ENCODE measurements at regions not wholly inside any gene's neighbourhood (a gene's known extent, or its start where the extent isn't known, plus 50 kb on each side); places are given as distances from the start of the nearest gene placed in this dataset.

- Histone ChIP-seq H2AFZ (ENCODE audit: low read depth, low read length) (no peak overlapping the region), H3K9me2 (ENCODE audit: insufficient read depth, low read length) (no peaks in the 10 kb centered on the region), H3K27me3 (ENCODE audit: insufficient read depth, low read depth, low read length) (no peaks in the 10 kb centered on the region), H3K4me3 (ENCODE audit: low read length) (no peak overlapping the region), H3K27ac (ENCODE audit: low read length) (no peak overlapping the region), H4K20me1 (ENCODE audit: insufficient read depth) (no peaks in the 10 kb centered on the region), H3K79me2 (replicated peaks; ENCODE audit: insufficient read depth, low read length) (no peaks in the 10 kb centered on the region), H3K9me3 (ENCODE audit: low read length) (no peaks in the 10 kb centered on the region), H3K4me2 (ENCODE audit: low read length) (no peak overlapping the region), H3K9ac (ENCODE audit: low read length) (no peak overlapping the region), H3K36me3 (ENCODE audit: insufficient read depth, low read length) (no peaks in the 10 kb centered on the region), H3F3A (ENCODE audit: insufficient read depth, low read length, poor library complexity, severe bottlenecking) (no peaks in the 10 kb centered on the region)
- TF ChIP-seq REST (IDR thresholded peaks at IDR 0.05; ENCODE audit: borderline replicate concordance) (no peak), CTCF (IDR thresholded peaks at IDR 0.05; ENCODE audit: poor library complexity, severe bottlenecking) (no peak), TAF1 (IDR thresholded peaks at IDR 0.05; ENCODE audit: low read depth) (no peak), MXI1 (conservative IDR thresholded peaks at IDR 0.05; ENCODE audit: poor library complexity, severe bottlenecking) (no peak), POLR2AphosphoS5 (IDR thresholded peaks at IDR 0.05) (no peak), SMC3 (conservative IDR thresholded peaks at IDR 0.05; ENCODE audit: poor library complexity) (no peak), RAD21 (conservative IDR thresholded peaks at IDR 0.05) (no peak), EP300 (conservative IDR thresholded peaks at IDR 0.05; ENCODE audit: poor library complexity, severe bottlenecking) (no peak), EZH2 (IDR thresholded peaks at IDR 0.05; ENCODE audit: borderline replicate concordance, insufficient read depth, low read length, poor library complexity, severe bottlenecking) (no peak)
Observed at GRCh38 chr1:69319287-69319686, 248.4 kb upstream of the LRRC7 start.

- Histone ChIP-seq H4K20me1 (ENCODE audit: insufficient read depth) (no peaks in the 10 kb centered on the region), H3K27ac (ENCODE audit: low read length) (no peak overlapping the region), H3K9me2 (ENCODE audit: insufficient read depth, low read length) (no peaks in the 10 kb centered on the region), H3K79me2 (replicated peaks; ENCODE audit: insufficient read depth, low read length) (no peaks in the 10 kb centered on the region), H3K4me3 (ENCODE audit: low read length) (no peak overlapping the region), H3K9me3 (ENCODE audit: low read length) (no peaks in the 10 kb centered on the region), H3K27me3 (ENCODE audit: insufficient read depth, low read depth, low read length) (no peaks in the 10 kb centered on the region), H3K4me2 (ENCODE audit: low read length) (no peak overlapping the region), H3K9ac (ENCODE audit: low read length) (no peak overlapping the region), H2AFZ (ENCODE audit: low read depth, low read length) (no peak overlapping the region), H3F3A (ENCODE audit: insufficient read depth, low read length, poor library complexity, severe bottlenecking) (no peaks in the 10 kb centered on the region), H3K36me3 (ENCODE audit: insufficient read depth, low read length) (no peaks in the 10 kb centered on the region)
- TF ChIP-seq MXI1 (conservative IDR thresholded peaks at IDR 0.05; ENCODE audit: poor library complexity, severe bottlenecking) = no peak
- no peak for TF ChIP-seq CTCF (IDR thresholded peaks at IDR 0.05; ENCODE audit: poor library complexity, severe bottlenecking)
- no peak for TF ChIP-seq EZH2 (IDR thresholded peaks at IDR 0.05; ENCODE audit: borderline replicate concordance, insufficient read depth, low read length, poor library complexity, severe bottlenecking)
- TF ChIP-seq EP300 (conservative IDR thresholded peaks at IDR 0.05; ENCODE audit: poor library complexity, severe bottlenecking) = no peak
- no peak for TF ChIP-seq REST (IDR thresholded peaks at IDR 0.05; ENCODE audit: borderline replicate concordance)
- TF ChIP-seq POLR2AphosphoS5 (IDR thresholded peaks at IDR 0.05) = no peak
- TF ChIP-seq TAF1 (IDR thresholded peaks at IDR 0.05; ENCODE audit: low read depth) = no peak
- TF ChIP-seq SMC3 (conservative IDR thresholded peaks at IDR 0.05; ENCODE audit: poor library complexity) = no peak
- no peak for TF ChIP-seq RAD21 (conservative IDR thresholded peaks at IDR 0.05)
Observed at GRCh38 chr1:69320757-69321211, 246.9 kb upstream of the LRRC7 start.
